ENCODE measurements at regions not wholly inside any gene's neighbourhood (a gene's known extent, or its start where the extent isn't known, plus 50 kb on each side); places are given as distances from the start of the nearest gene placed in this dataset.

GRCh38 chr2:7888876-7889275 is 793.0 kb upstream of the ID2 start:
- Histone ChIP-seq H3K4me1 (ENCODE audit: insufficient read depth, insufficient read length) (no peaks in the 10 kb centered on the region), H3K9ac (ENCODE audit: insufficient read length, low read depth) (no peak overlapping the region), H3K27me3 (ENCODE audit: insufficient read depth, insufficient read length) (no peaks in the 10 kb centered on the region), H3K36me3 (ENCODE audit: insufficient read depth, insufficient read length, low read length) (no peaks in the 10 kb centered on the region), H3K9me3 (ENCODE audit: insufficient read depth, low read length) (peaks cover 33% of the 10 kb centered on the region), H3K4me3 (ENCODE audit: insufficient read length, low read depth) (no peak overlapping the region)
- TF ChIP-seq ZNF274 (IDR thresholded peaks at IDR 0.05; ENCODE audit: low read depth, low read length) (no peak), YY1 (IDR thresholded peaks at IDR 0.05; ENCODE audit: insufficient read depth, insufficient read length) (no peak), SUZ12 (IDR thresholded peaks at IDR 0.05; ENCODE audit: extremely low read depth, insufficient read depth, insufficient read length) (no peak)
- DNase-seq (ENCODE audit: low read depth, low spot score) = no peak

DNA sequence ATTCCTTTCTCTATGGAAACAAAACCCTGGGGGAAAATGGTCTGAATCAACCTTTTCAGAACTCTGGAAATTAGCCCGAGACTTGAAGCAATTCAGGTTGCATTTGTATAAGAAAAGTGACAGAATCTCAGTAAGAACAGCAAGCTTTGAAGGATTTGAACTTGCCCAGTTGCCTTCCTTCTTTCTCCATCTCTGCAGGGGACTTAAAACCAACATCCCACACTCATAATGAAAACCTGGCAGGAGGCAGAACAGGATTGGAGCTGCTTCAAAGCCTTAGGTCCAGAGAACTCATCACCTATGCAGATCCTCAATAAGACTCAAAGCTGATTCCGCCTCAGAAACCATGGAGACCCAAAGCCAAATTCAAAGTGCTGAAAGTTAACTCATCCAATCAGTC is 790.5 kb upstream of the ID2 start:
- TF ChIP-seq ZNF274 (IDR thresholded peaks at IDR 0.05; ENCODE audit: low read depth, low read length) (no peak), SUZ12 (IDR thresholded peaks at IDR 0.05; ENCODE audit: extremely low read depth, insufficient read depth, insufficient read length) (no peak), YY1 (IDR thresholded peaks at IDR 0.05; ENCODE audit: insufficient read depth, insufficient read length) (no peak)
- Histone ChIP-seq H3K27me3 (ENCODE audit: insufficient read depth, insufficient read length) (no peaks in the 10 kb centered on the region), H3K9ac (ENCODE audit: insufficient read length, low read depth) (no peak overlapping the region), H3K4me1 (ENCODE audit: insufficient read depth, insufficient read length) (no peaks in the 10 kb centered on the region), H3K4me3 (ENCODE audit: insufficient read length, low read depth) (no peak overlapping the region), H3K9me3 (ENCODE audit: insufficient read depth, low read length) (peaks cover 31% of the 10 kb centered on the region), H3K36me3 (ENCODE audit: insufficient read depth, insufficient read length, low read length) (no peaks in the 10 kb centered on the region)
- DNase-seq (ENCODE audit: low read depth, low spot score) = peak; percentile 93

DNA sequence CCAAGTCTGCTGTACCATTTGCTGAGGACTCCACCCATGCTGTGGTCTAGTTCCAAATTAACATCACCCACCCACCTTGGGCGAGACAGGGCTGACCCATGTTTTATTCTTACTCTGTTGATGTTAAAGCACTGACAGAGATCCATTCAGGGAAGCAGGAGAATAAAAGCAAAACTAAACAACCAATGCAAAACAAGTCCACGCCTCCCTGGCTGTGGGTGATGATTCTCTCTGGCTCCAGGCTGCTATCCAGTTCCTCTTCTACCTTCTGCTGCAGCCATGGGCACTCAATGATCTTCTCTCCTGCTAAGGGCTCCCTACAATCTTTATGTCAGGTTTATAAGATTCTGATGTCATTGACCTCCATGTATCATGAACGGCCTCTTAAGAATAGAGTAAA is 786.6 kb upstream of the ID2 start:
- TF ChIP-seq SUZ12 (IDR thresholded peaks at IDR 0.05; ENCODE audit: extremely low read depth, insufficient read depth, insufficient read length) = no peak
- no peak for TF ChIP-seq YY1 (IDR thresholded peaks at IDR 0.05; ENCODE audit: insufficient read depth, insufficient read length)
- no peak for TF ChIP-seq ZNF274 (IDR thresholded peaks at IDR 0.05; ENCODE audit: low read depth, low read length)
- Histone ChIP-seq H3K36me3 (ENCODE audit: insufficient read depth, insufficient read length, low read length) (no peaks in the 10 kb centered on the region), H3K27me3 (ENCODE audit: insufficient read depth, insufficient read length) (no peaks in the 10 kb centered on the region)

DNA sequence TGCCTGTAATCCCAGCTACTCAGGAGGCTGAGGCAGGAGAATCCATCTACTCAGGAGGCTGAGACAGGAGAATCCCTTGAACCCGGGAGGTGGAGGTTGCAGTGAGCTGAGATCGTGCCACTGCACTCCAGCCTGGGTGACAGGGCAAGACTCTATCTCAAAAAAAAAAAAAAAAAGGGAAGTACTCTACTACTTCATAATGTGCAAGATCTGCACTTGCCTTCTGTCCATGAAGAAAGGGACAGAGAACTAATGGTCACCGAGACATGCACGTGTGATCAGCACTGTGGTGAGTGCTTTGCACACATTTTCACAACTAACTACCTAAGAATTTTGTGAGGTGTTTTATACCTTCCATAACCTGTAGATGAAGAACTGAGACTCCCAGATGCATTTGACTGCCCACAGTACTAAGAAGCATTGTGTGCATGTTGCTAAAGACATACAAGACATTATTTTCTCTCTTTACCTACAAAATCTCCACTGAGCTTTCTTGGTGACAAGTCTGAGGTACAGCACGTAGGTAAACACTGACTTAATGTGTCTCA is 784.8 kb upstream of the ID2 start:
- DNase-seq (ENCODE audit: low read depth, low spot score) = no peak
- Histone ChIP-seq H3K9ac (ENCODE audit: insufficient read length, low read depth) (no peak overlapping the region), H3K4me3 (ENCODE audit: insufficient read length, low read depth) (no peak overlapping the region), H3K27me3 (ENCODE audit: insufficient read depth, insufficient read length) (no peaks in the 10 kb centered on the region), H3K9me3 (ENCODE audit: insufficient read depth, low read length) (peaks cover 15% of the 10 kb centered on the region), H3K36me3 (ENCODE audit: insufficient read depth, insufficient read length, low read length) (no peaks in the 10 kb centered on the region), H3K4me1 (ENCODE audit: insufficient read depth, insufficient read length) (peaks cover 3% of the 10 kb centered on the region)
- TF ChIP-seq YY1 (IDR thresholded peaks at IDR 0.05; ENCODE audit: insufficient read depth, insufficient read length) = no peak
- TF ChIP-seq ZNF274 (IDR thresholded peaks at IDR 0.05; ENCODE audit: low read depth, low read length) = no peak
- no peak for TF ChIP-seq SUZ12 (IDR thresholded peaks at IDR 0.05; ENCODE audit: extremely low read depth, insufficient read depth, insufficient read length)

More for the DNA sequence above, 786.6 kb upstream of the ID2 start:
- no peak for DNase-seq (ENCODE audit: low read depth, low spot score)
- no peak overlapping the region for H3K4me3 ChIP-seq (ENCODE audit: insufficient read length, low read depth)
- peaks cover 19% of the 10 kb centered on the region for H3K9me3 ChIP-seq (ENCODE audit: insufficient read depth, low read length)
- no peak overlapping the region for H3K9ac ChIP-seq (ENCODE audit: insufficient read length, low read depth)
- no peaks in the 10 kb centered on the region for H3K4me1 ChIP-seq (ENCODE audit: insufficient read depth, insufficient read length)

DNA sequence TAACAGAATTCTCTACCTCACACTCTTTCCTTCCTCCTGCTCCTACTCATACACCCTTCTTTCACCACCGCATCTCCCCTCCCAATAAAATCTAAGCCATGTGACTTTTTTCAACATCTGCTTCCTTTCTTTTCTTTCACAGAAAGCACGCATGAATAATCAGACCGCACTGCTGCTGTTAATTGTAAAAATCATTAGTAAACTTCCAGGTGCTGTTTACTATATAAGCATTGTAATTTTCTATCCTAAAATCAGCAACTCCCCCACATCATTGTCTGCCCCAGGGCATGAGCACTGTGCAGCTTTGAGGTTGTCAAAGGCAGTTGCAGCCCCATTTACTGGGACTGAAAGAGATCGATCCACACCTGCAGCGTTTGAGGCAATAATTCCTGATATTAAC is 782.6 kb upstream of the ID2 start:
- H3K27me3 ChIP-seq (ENCODE audit: insufficient read depth, insufficient read length) = no peaks in the 10 kb centered on the region
- no peaks in the 10 kb centered on the region for H3K36me3 ChIP-seq (ENCODE audit: insufficient read depth, insufficient read length, low read length)
- H3K9me3 ChIP-seq (ENCODE audit: insufficient read depth, low read length) = no peaks in the 10 kb centered on the region
- no peak for DNase-seq (ENCODE audit: low read depth, low spot score)
- H3K4me1 ChIP-seq (ENCODE audit: insufficient read depth, insufficient read length) = peaks cover 3% of the 10 kb centered on the region
- no peak overlapping the region for H3K9ac ChIP-seq (ENCODE audit: insufficient read length, low read depth)
- TF ChIP-seq ZNF274 (IDR thresholded peaks at IDR 0.05; ENCODE audit: low read depth, low read length) = no peak
- no peak for TF ChIP-seq SUZ12 (IDR thresholded peaks at IDR 0.05; ENCODE audit: extremely low read depth, insufficient read depth, insufficient read length)
- TF ChIP-seq YY1 (IDR thresholded peaks at IDR 0.05; ENCODE audit: insufficient read depth, insufficient read length) = no peak
- H3K4me3 ChIP-seq (ENCODE audit: insufficient read length, low read depth) = no peak overlapping the region

- no peak for DNase-seq (ENCODE audit: low read depth, low spot score)
- Histone ChIP-seq H3K4me1 (ENCODE audit: insufficient read depth, insufficient read length) (peaks cover 3% of the 10 kb centered on the region), H3K9me3 (ENCODE audit: insufficient read depth, low read length) (no peaks in the 10 kb centered on the region), H3K36me3 (ENCODE audit: insufficient read depth, insufficient read length, low read length) (no peaks in the 10 kb centered on the region), H3K4me3 (ENCODE audit: insufficient read length, low read depth) (no peak overlapping the region), H3K27me3 (ENCODE audit: insufficient read depth, insufficient read length) (no peaks in the 10 kb centered on the region), H3K9ac (ENCODE audit: insufficient read length, low read depth) (no peak overlapping the region)
- TF ChIP-seq ZNF274 (IDR thresholded peaks at IDR 0.05; ENCODE audit: low read depth, low read length) = no peak
- no peak for TF ChIP-seq YY1 (IDR thresholded peaks at IDR 0.05; ENCODE audit: insufficient read depth, insufficient read length)
- TF ChIP-seq SUZ12 (IDR thresholded peaks at IDR 0.05; ENCODE audit: extremely low read depth, insufficient read depth, insufficient read length) = no peak
Observed at GRCh38 chr2:7899923-7900322, 781.9 kb upstream of the ID2 start.

DNA sequence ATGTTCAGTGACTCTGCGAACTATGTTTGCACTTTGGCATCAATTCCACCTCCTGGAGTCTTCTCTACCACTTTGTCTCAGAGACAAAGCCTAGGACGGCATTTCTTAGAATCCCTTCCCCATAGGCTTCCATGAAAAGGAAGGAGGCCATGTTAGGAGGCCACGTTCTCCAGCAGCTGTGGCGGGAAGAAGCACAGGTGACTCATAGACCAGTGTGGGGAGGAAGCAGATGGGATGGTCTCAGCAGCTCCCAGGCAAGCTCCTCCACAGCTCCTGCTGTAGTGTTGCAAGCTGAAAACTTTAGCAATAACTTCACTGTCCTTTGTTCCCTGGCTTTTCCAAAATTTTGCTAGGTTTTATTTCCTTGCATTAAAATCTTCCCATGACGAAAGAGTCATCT is 781.3 kb upstream of the ID2 start:
- no peak for TF ChIP-seq ZNF274 (IDR thresholded peaks at IDR 0.05; ENCODE audit: low read depth, low read length)
- no peak for TF ChIP-seq YY1 (IDR thresholded peaks at IDR 0.05; ENCODE audit: insufficient read depth, insufficient read length)
- TF ChIP-seq SUZ12 (IDR thresholded peaks at IDR 0.05; ENCODE audit: extremely low read depth, insufficient read depth, insufficient read length) = no peak
- DNase-seq (ENCODE audit: low read depth, low spot score) = no peak
- H3K4me1 ChIP-seq (ENCODE audit: insufficient read depth, insufficient read length) = peaks cover 3% of the 10 kb centered on the region
- H3K36me3 ChIP-seq (ENCODE audit: insufficient read depth, insufficient read length, low read length) = no peaks in the 10 kb centered on the region
- no peaks in the 10 kb centered on the region for H3K9me3 ChIP-seq (ENCODE audit: insufficient read depth, low read length)
- no peak overlapping the region for H3K9ac ChIP-seq (ENCODE audit: insufficient read length, low read depth)
- no peak overlapping the region for H3K4me3 ChIP-seq (ENCODE audit: insufficient read length, low read depth)
- no peaks in the 10 kb centered on the region for H3K27me3 ChIP-seq (ENCODE audit: insufficient read depth, insufficient read length)

All from NT2/D1 (cell line).